WERI-Rb-1 (cell line): ENCODE measurements at regions not wholly inside any gene's neighbourhood (a gene's known extent, or its start where the extent isn't known, plus 50 kb on each side); places are given as distances from the start of the nearest gene placed in this dataset.

Experiments
- DNase-seq: peaks from one replicate; pipeline ENCODE4 v3.0.0-alpha.2; 2020
- H3K27ac ChIP-seq: fragments of 250-450 bp; sonication (Bioruptor Pico); 2 replicates; pipeline ENCODE4 v1.5.1; 2020; ENCODE audit warnings: mild to moderate bottlenecking, moderate library complexity
- H3K27me3 ChIP-seq: fragments of 250-450 bp; sonication (Bioruptor Pico); 2 replicates; pipeline ENCODE4 v1.5.1; 2021; ENCODE audit warnings: mild to moderate bottlenecking, low read depth, moderate library complexity; ENCODE audit not compliant: insufficient read depth, severe bottlenecking
- H3K36me3 ChIP-seq: fragments of 250-450 bp; sonication (Bioruptor Pico); 2 replicates; pipeline ENCODE4 v1.5.1; 2020; ENCODE audit warnings: mild to moderate bottlenecking, moderate library complexity
- H3K4me3 ChIP-seq: 2 replicates; pipeline ENCODE4 v1.5.1; 2011; ENCODE audit warnings: low read depth, mild to moderate bottlenecking, control low read depth, low read length
- H3K9me3 ChIP-seq: fragments of 250-450 bp; sonication (Bioruptor Pico); 2 replicates; pipeline ENCODE4 v1.5.1; 2021; ENCODE audit warnings: mild to moderate bottlenecking, moderate library complexity; ENCODE audit not compliant: severe bottlenecking
- CTCF ChIP-seq: IDR thresholded peaks from 2 replicates; pipeline ENCODE4 v1.5.1; 2011; ENCODE audit warnings: low read depth, mild to moderate bottlenecking, control low read depth, inconsistent platforms, low read length

DNA sequence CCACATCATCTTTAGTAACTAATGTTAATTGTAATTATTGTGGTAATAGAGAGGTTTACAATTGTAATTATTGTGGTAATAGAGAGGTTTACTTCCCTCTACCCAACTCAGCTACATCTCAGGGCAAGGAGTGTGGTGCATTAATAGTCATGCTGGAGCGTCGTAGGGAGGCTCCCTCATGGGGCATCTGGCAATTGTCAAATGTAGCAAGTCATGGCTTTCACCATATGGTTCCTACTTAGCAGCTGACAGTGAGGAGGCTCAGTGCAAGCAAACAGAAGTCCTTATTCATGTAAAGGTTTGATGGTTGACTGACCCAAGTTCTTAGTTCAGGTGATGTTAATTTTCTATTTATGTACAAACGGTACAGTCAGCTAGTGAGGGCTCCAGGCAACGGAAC is 1012.0 kb downstream of the FLRT2 start:
- Histone ChIP-seq H3K27ac (no peak overlapping the region), H3K36me3 (no peaks in the 10 kb centered on the region), H3K9me3 (no peaks in the 10 kb centered on the region), H3K27me3 (no peaks in the 10 kb centered on the region), H3K4me3 (no peak overlapping the region)
- no peak for TF ChIP-seq CTCF
- DNase-seq = peak; percentile 11

DNA sequence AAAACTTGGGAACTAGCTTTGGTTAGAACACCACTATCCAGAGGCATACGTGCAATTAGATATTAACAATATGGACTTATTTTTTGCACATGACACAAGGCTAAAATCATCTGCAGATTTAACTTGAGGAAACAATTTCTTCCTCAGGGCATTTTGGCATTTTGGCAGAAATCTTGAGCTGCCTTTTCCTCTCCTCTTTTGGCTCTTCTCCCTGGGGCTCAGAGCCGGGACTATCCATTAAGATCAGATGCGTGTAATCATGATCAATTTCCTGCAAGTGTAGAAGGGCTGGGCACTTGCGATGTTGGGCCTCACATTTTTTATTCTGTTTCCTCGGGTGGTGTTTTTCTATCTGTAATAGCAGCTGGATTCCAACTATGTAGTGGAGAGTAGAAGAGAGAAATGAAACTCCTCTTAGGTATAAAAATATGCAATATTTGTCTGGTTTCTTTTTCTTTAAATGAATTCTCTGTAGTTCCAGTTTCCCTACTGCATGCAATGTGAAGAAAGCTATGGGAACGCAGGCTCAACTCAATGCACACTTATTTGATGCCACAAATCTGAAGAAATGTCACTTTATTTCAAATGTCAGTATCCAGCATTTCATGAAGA is 1010.8 kb downstream of the FLRT2 start:
- Histone ChIP-seq H3K4me3 (no peak overlapping the region), H3K36me3 (no peaks in the 10 kb centered on the region), H3K9me3 (no peaks in the 10 kb centered on the region), H3K27me3 (no peaks in the 10 kb centered on the region), H3K27ac (no peak overlapping the region)
- no peak for TF ChIP-seq CTCF
- no peak for DNase-seq

DNA sequence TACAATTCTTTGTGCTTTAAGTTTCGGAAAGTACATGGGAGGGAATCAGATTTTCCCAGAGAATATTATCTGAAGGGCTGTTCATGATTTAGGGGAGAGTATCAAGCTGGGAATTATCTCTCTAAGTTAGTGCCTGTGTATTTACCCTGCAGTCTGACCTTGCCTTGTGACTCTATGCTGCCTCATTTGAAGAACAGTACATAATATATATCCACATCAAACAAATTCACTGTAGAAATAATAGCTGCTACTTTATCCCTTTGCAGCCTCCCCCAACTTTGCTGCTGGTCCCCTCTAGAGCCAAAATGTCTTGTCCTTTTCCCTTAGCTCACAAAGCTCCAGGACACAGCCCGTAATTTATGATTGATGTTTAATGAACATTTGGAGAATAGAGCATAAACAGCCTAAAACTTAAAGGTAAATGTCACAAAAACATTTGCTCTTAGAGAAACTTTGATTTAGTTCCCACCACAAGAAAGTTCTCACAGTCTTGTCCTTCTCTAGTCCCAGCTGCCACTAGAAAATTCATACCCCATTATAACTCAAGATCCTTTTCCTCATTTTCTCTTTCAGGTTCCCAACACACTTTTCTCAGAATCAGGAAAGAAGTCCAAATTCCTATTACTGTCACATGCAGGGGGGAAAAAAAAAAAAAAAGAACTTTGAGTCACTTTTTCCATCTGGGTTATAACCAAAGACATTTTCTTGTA is 1009.6 kb downstream of the FLRT2 start:
- no peaks in the 10 kb centered on the region for H3K36me3 ChIP-seq
- no peaks in the 10 kb centered on the region for H3K9me3 ChIP-seq
- H3K27me3 ChIP-seq = no peaks in the 10 kb centered on the region
- H3K4me3 ChIP-seq = no peak overlapping the region
- DNase-seq = no peak
- no peak for TF ChIP-seq CTCF
- no peak overlapping the region for H3K27ac ChIP-seq

GRCh38 chr14:86533834-86534233 is 1003.9 kb downstream of the FLRT2 start:
- TF ChIP-seq CTCF = no peak
- no peaks in the 10 kb centered on the region for H3K9me3 ChIP-seq
- no peak overlapping the region for H3K4me3 ChIP-seq

GRCh38 chr14:86532219-86532618 is 1002.3 kb downstream of the FLRT2 start:
- H3K27me3 ChIP-seq = no peaks in the 10 kb centered on the region
- DNase-seq = no peak

More at GRCh38 chr14:86533834-86534233, 1003.9 kb downstream of the FLRT2 start:
- Histone ChIP-seq H3K27ac (no peak overlapping the region), H3K27me3 (no peaks in the 10 kb centered on the region), H3K36me3 (no peaks in the 10 kb centered on the region)
- DNase-seq = no peak

More at GRCh38 chr14:86532219-86532618, 1002.3 kb downstream of the FLRT2 start:
- Histone ChIP-seq H3K4me3 (no peak overlapping the region), H3K36me3 (no peaks in the 10 kb centered on the region), H3K9me3 (no peaks in the 10 kb centered on the region), H3K27ac (no peak overlapping the region)
- TF ChIP-seq CTCF = no peak
